ENCODE measurements at regions not wholly inside any gene's neighbourhood (a gene's known extent, or its start where the extent isn't known, plus 50 kb on each side); places are given as distances from the start of the nearest gene placed in this dataset.

GRCh38 chr12:125440399-125440798 is 375.2 kb downstream of the AACS start:
- Histone ChIP-seq H3K79me2 (ENCODE audit: control insufficient read depth in 1 of 2, insufficient read depth in 2 of 2, low read length in 2 of 2) (peaks cover 0 to 12% of the 10 kb centered on the region in 2 experiments; a peak in 2 of 4 replicates), H3K79me1 (ENCODE audit: low read depth, low read length) (no peaks in the 10 kb centered on the region; the same call in 1 of the 2 replicates), H3K9me3 (ENCODE audit: insufficient read depth in 2 of 2, low read depth in 1 of 2, low read length in 1 of 2) (no peaks in the 10 kb centered on the region; a peak in 1 of 4 replicates), H3K4me2 (ENCODE audit: insufficient read depth in 1 of 2, low read depth in 2 of 2, low read length in 2 of 2) (no peak overlapping the region), H3K18ac (ENCODE audit: extremely low read depth, low read length) (no peak overlapping the region), H2BK15ac (ENCODE audit: low read length) (no peak overlapping the region), H2AFZ (ENCODE audit: low read length) (no peak overlapping the region), H3K4me3 (ENCODE audit: extremely low read depth in 1 of 4, insufficient read depth in 2 of 4, low read depth in 3 of 4, low read length in 4 of 4) (no peak overlapping the region), H2BK120ac (replicated peaks; ENCODE audit: low read depth, low read length) (no peak overlapping the region), H3K27ac (ENCODE audit: low read depth, low read length) (no peak overlapping the region), H3K27me3 (replicated peaks in 1 of 4; ENCODE audit: control insufficient read depth in 3 of 4, extremely low read depth in 1 of 4, insufficient read depth in 3 of 4, low read length in 3 of 4) (peaks cover 0 to 1% (median 0%) of the 10 kb centered on the region in 4 experiments; a peak in 1 of 7 replicates), H4K91ac (replicated peaks; ENCODE audit: insufficient read length, low read length) (no peak overlapping the region), H3K4me1 (replicated peaks in 1 of 4; ENCODE audit: control insufficient read depth in 3 of 4, insufficient read depth in 4 of 4, low read length in 3 of 4) (peaks cover 0 to 4% (median 1%) of the 10 kb centered on the region in 4 experiments; a peak in 4 of 7 replicates), H4K5ac (ENCODE audit: insufficient read length, low read depth, low read length) (no peak overlapping the region), H2BK12ac (ENCODE audit: low read depth, low read length) (no peak overlapping the region), H3K23ac (ENCODE audit: insufficient read length) (no peak overlapping the region), H2AK5ac (ENCODE audit: low read depth, low read length) (no peak overlapping the region), H4K8ac (ENCODE audit: extremely low read depth, insufficient read depth, low read length) (no peak overlapping the region), H3K9ac (replicated peaks in 1 of 4; ENCODE audit: extremely low read depth in 1 of 4, low read depth in 3 of 4, low read length in 3 of 4) (no peak overlapping the region), H3K4ac (replicated peaks; ENCODE audit: insufficient read length, low read depth, low read length) (no peak overlapping the region), H4K20me1 (replicated peaks in 1 of 2; ENCODE audit: control insufficient read depth in 1 of 2, insufficient read depth in 2 of 2, low read length in 2 of 2) (no peaks in the 10 kb centered on the region), H3K36me3 (ENCODE audit: control insufficient read depth in 2 of 4, insufficient read depth in 4 of 4, low read length in 3 of 4) (no peaks in the 10 kb centered on the region), H2BK5ac (ENCODE audit: low read depth, low read length) (no peak overlapping the region), H2BK20ac (ENCODE audit: low read length) (no peak overlapping the region), H3K56ac (replicated peaks; ENCODE audit: insufficient read length, low read depth, low read length) (no peak overlapping the region), H3K14ac (ENCODE audit: insufficient read length) (no peak overlapping the region), H3K23me2 (ENCODE audit: low read depth, low read length) (no peaks in the 10 kb centered on the region)
- DNase-seq (ENCODE audit: low read depth in 1 of 2, low spot score in 2 of 2) (no peak), FAIRE-seq (no peak)
- 75% methylated on average over 3 of the region's 3 CpGs; no CpG with 5 or more reads in 1 of the 2 experiments for WGBS, 2 experiments (ENCODE audit: extremely low coverage in 1 of 2, insufficient coverage in 1 of 2, insufficient read length in 1 of 2, insufficient replicate concordance in 2 of 2, low coverage in 1 of 2, low lambda C conversion rate in 2 of 2, missing lambda C conversion rate in 1 of 2)
- ChIA-PET POLR2A (ENCODE audit: partially characterized antibody) (no interaction called here), CTCF (ENCODE audit: partially characterized antibody) (no interaction called here)
- TF ChIP-seq SUZ12 (IDR thresholded peaks at IDR 0.05; ENCODE audit: low read length) (no peak), POLR2A (IDR thresholded peaks at IDR 0.05; ENCODE audit: control extremely low read depth in 1 of 2, low read depth in 2 of 2, low read length in 2 of 2) (no peak), PHF8 (conservative IDR thresholded peaks at IDR 0.05; ENCODE audit: low read depth, low read length) (no peak), NRF1 (IDR thresholded peaks at IDR 0.05; ENCODE audit: low read depth, low read length) (no peak), ATF3 (IDR thresholded peaks at IDR 0.05; ENCODE audit: insufficient read depth, low read depth, low read length) (no peak), CEBPB (IDR thresholded peaks at IDR 0.05; ENCODE audit: low read depth, low read length) (no peak), TAF1 (IDR thresholded peaks at IDR 0.05; ENCODE audit: low read depth, low read length) (no peak), BRCA1 (IDR thresholded peaks at IDR 0.05; ENCODE audit: low read depth, low read length) (no peak), YY1 (IDR thresholded peaks at IDR 0.05; ENCODE audit: low read depth, low read length) (no peak), BACH1 (IDR thresholded peaks at IDR 0.05; ENCODE audit: low read length) (no peak), CTCF (IDR thresholded peaks at IDR 0.05; ENCODE audit: control extremely low read depth in 1 of 3, insufficient read depth in 1 of 3, low read depth in 1 of 3, low read length in 3 of 3) (no peak), BCL11A (IDR thresholded peaks at IDR 0.05; ENCODE audit: low read depth in 2 of 2, low read length in 2 of 2) (no peak)
